Subcutaneous abdominal adipose tissue (tissue), 5 donors: ENCODE measurements at regions not wholly inside any gene's neighbourhood (a gene's known extent, or its start where the extent isn't known, plus 50 kb on each side); places are given as distances from the start of the nearest gene placed in this dataset.

Experiments used
- H3K27ac ChIP-seq: one replicate; pipeline ENCODE4 v1.7.0; 2013; ENCODE audit warnings: low read depth, mild to moderate bottlenecking, inconsistent platforms, low read length, moderate library complexity
- H3K27me3 ChIP-seq, 5 donors: one replicate each; pipeline ENCODE4 v1.7.0; 2013; ENCODE audit warnings: low read length in 5 of 5, inconsistent platforms in 1 of 5; ENCODE audit not compliant: control insufficient read depth in 5 of 5, insufficient read depth in 4 of 5
- H3K36me3 ChIP-seq, 5 donors: one replicate each; pipeline ENCODE4 v1.7.0; 2013; ENCODE audit warnings: low read length in 5 of 5; ENCODE audit not compliant: control insufficient read depth in 5 of 5, insufficient read depth in 5 of 5
- H3K4me1 ChIP-seq, 5 donors: one replicate each; pipeline ENCODE4 v1.7.0; 2013; ENCODE audit warnings: low read length in 5 of 5, mild to moderate bottlenecking in 3 of 5, moderate library complexity in 1 of 5; ENCODE audit not compliant: control insufficient read depth in 5 of 5, insufficient read depth in 5 of 5
- H3K4me3 ChIP-seq, 5 donors: one replicate each; pipeline ENCODE4 v1.7.0; 2013; ENCODE audit warnings: low read length in 5 of 5, low read depth in 1 of 5
- H3K9ac ChIP-seq, 5 donors: one replicate each; pipeline ENCODE4 v1.7.0; 2013; ENCODE audit warnings: low read length in 5 of 5, mild to moderate bottlenecking in 4 of 5, moderate library complexity in 3 of 5
- H3K9me3 ChIP-seq, 5 donors: one replicate each; pipeline ENCODE4 v1.7.0; 2013; ENCODE audit warnings: low read length in 5 of 5; ENCODE audit not compliant: control insufficient read depth in 5 of 5
- donor health status: healthy.
- donor health status: healthy.
- donor health status: healthy.
- donor health status: healthy.
- donor health status: healthy.

DNA sequence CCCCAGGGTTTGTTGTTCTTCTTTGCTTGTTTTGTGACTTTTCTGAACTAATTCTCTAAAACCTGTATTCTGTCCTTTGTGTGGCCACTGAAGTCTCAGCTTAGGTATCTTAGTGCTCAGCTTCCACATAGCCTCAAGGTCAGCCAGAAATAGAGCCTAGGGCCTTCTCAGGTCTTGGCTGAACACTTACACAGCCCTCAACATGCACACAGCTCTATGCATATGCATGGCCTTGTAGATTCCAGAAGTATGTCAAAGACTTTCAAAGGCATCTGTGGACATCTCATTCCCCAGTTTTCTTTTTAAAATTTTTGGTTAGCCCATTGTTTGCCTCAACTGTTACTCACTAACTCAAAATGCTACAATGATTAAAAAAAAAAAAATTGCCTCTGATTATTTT, 99.9 kb upstream of the GRIA1 start:
- Histone ChIP-seq H3K36me3 (no peaks in the 10 kb centered on the region), H3K4me3 (no peak overlapping the region), H3K9me3 (no peaks in the 10 kb centered on the region), H3K27ac (no peak overlapping the region), H3K4me1 (no peaks in the 10 kb centered on the region), H3K27me3 (no peaks in the 10 kb centered on the region), H3K9ac (no peak overlapping the region)

- H3K36me3 ChIP-seq = no peaks in the 10 kb centered on the region
- no peak overlapping the region for H3K9ac ChIP-seq
- no peaks in the 10 kb centered on the region for H3K4me1 ChIP-seq
- H3K9me3 ChIP-seq = no peaks in the 10 kb centered on the region
- H3K27ac ChIP-seq = no peak overlapping the region
- H3K27me3 ChIP-seq = no peaks in the 10 kb centered on the region
- no peak overlapping the region for H3K4me3 ChIP-seq
Measured at GRCh38 chr5:153399595-153399994, 90.9 kb upstream of the GRIA1 start.

DNA sequence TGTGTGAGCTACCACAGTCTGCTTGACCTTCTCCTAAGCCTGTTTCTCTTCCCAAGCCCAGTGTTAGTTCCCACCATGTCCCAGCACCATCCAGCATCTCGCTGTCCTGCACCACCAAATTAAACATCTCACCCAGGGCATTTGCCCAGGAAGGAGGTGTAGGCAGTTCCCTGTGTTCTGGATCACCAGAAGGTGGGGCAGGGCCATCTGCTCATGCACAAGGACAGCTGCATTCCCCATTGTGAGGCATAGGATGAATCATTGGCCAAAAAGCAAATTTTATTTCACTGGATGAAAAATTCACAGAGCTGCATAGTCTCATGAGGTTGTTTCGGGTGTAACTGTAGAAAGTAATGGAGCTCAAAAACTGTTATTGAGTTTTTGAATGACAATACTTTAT, 89.5 kb upstream of the GRIA1 start:
- Histone ChIP-seq H3K4me1 (no peaks in the 10 kb centered on the region), H3K9me3 (no peaks in the 10 kb centered on the region), H3K27ac (no peak overlapping the region), H3K36me3 (no peaks in the 10 kb centered on the region), H3K4me3 (no peak overlapping the region), H3K27me3 (no peaks in the 10 kb centered on the region), H3K9ac (no peak overlapping the region)

DNA sequence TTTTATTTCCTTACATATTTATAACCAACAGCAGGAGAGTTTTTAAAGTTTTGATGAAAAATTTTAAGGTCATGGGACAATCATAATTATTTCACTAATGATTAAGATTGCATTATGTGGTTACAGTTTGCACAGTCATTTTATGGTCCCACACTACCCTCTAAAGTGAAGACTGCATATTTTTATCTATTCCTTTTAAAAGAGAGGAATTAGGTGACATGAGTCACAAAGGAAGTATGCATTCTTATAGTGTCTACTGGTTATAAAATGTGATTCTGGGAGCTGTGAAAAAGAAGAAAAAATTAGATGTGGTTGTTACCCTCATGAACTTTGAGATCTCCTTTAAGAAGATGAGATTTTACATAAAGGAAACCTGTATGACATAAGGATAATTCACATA, 87.9 kb upstream of the GRIA1 start:
- no peaks in the 10 kb centered on the region for H3K4me1 ChIP-seq
- H3K9ac ChIP-seq = no peak overlapping the region
- no peaks in the 10 kb centered on the region for H3K27me3 ChIP-seq
- no peak overlapping the region for H3K4me3 ChIP-seq
- no peak overlapping the region for H3K27ac ChIP-seq
- no peaks in the 10 kb centered on the region for H3K9me3 ChIP-seq
- no peaks in the 10 kb centered on the region for H3K36me3 ChIP-seq

GRCh38 chr5:153403470-153403869, 87.0 kb upstream of the GRIA1 start:
- Histone ChIP-seq H3K4me1 (no peaks in the 10 kb centered on the region), H3K4me3 (no peak overlapping the region), H3K27ac (no peak overlapping the region), H3K36me3 (no peaks in the 10 kb centered on the region), H3K9ac (no peak overlapping the region), H3K27me3 (no peaks in the 10 kb centered on the region), H3K9me3 (no peaks in the 10 kb centered on the region)

GRCh38 chr5:153404747-153405146, 85.7 kb upstream of the GRIA1 start:
- no peaks in the 10 kb centered on the region for H3K36me3 ChIP-seq
- no peak overlapping the region for H3K4me3 ChIP-seq
- H3K9ac ChIP-seq = no peak overlapping the region
- H3K4me1 ChIP-seq = no peaks in the 10 kb centered on the region
- H3K9me3 ChIP-seq = no peaks in the 10 kb centered on the region
- no peaks in the 10 kb centered on the region for H3K27me3 ChIP-seq
- no peak overlapping the region for H3K27ac ChIP-seq

GRCh38 chr5:153421676-153422075, 68.8 kb upstream of the GRIA1 start:
- H3K27ac ChIP-seq = no peak overlapping the region
- H3K4me3 ChIP-seq = no peak overlapping the region
- H3K27me3 ChIP-seq = no peaks in the 10 kb centered on the region
- no peak overlapping the region for H3K9ac ChIP-seq
- H3K36me3 ChIP-seq = no peaks in the 10 kb centered on the region
- no peaks in the 10 kb centered on the region for H3K9me3 ChIP-seq
- H3K4me1 ChIP-seq = no peaks in the 10 kb centered on the region

- no peak overlapping the region for H3K4me3 ChIP-seq
- H3K9ac ChIP-seq = no peak overlapping the region
- no peaks in the 10 kb centered on the region for H3K27me3 ChIP-seq
Measured at GRCh38 chr5:153425914-153426313, 64.6 kb upstream of the GRIA1 start.

DNA sequence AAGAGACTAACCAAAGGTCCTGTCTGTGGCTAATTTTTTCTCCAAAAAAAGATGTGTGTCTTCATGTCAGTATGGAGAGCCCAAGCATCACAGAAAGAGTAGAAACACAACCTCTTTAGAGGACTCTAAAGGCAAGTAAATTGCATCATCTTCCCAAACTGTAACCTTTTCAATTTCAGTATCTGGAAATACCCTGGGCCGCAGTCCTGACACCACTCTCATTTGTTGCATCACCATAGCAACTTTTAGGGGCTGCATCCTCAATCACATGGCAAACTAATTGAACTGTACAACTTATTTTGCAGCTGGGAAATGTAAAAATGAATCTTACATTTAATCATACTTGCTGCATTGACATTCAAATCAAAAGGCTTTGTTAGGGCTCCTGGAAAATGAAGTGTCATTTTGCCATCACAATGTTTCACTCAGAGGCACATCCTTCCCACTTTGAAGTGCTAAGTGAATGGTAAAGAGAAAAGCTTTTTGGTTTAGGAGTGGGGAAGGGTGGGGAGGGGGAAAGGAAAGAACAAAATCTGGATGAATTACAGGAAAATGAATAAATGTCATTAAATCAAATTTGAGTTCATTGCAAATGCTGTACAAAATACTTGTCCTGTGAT, 60.6 kb upstream of the GRIA1 start:
- Histone ChIP-seq H3K9me3 (no peaks in the 10 kb centered on the region), H3K27ac (no peak overlapping the region), H3K9ac (no peak overlapping the region), H3K27me3 (no peaks in the 10 kb centered on the region), H3K36me3 (no peaks in the 10 kb centered on the region), H3K4me3 (no peak overlapping the region), H3K4me1 (no peaks in the 10 kb centered on the region)

More at GRCh38 chr5:153425914-153426313, 64.6 kb upstream of the GRIA1 start:
- no peaks in the 10 kb centered on the region for H3K36me3 ChIP-seq
- no peaks in the 10 kb centered on the region for H3K9me3 ChIP-seq
- H3K27ac ChIP-seq = no peak overlapping the region
- H3K4me1 ChIP-seq = no peaks in the 10 kb centered on the region

- Histone ChIP-seq H3K9me3 (no peaks in the 10 kb centered on the region), H3K27ac (no peak overlapping the region), H3K27me3 (no peaks in the 10 kb centered on the region), H3K36me3 (no peaks in the 10 kb centered on the region), H3K4me3 (no peak overlapping the region), H3K9ac (no peak overlapping the region), H3K4me1 (no peaks in the 10 kb centered on the region)
Measured at GRCh38 chr5:153432583-153432982, 57.9 kb upstream of the GRIA1 start.

DNA sequence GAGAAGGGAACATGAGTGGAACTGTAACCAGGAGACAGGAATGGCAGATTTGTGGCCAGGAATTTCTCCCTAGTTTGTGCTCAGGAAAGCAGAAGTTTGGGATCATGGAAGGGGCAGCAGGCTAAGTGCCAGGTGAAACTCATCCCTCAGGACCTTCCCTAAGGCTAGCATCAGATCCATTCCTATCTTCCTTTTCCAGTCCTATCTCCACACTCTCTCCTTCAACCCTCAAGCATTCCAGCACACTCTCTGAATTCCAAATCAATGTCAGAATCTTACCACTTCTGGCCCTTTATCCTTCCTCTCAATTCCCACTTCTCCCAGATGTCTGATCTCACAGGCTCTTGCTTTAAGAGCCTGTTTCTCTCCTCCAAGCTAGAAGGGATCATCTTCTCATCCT, 53.2 kb upstream of the GRIA1 start:
- H3K36me3 ChIP-seq = no peaks in the 10 kb centered on the region
- H3K9me3 ChIP-seq = no peaks in the 10 kb centered on the region
- H3K9ac ChIP-seq = no peak overlapping the region
- no peak overlapping the region for H3K27ac ChIP-seq
- no peak overlapping the region for H3K4me3 ChIP-seq
- no peaks in the 10 kb centered on the region for H3K27me3 ChIP-seq
- H3K4me1 ChIP-seq = no peaks in the 10 kb centered on the region
